A204.1 (cell line): ENCODE measurements at regions not wholly inside any gene's neighbourhood (a gene's known extent, or its start where the extent isn't known, plus 50 kb on each side); places are given as distances from the start of the nearest gene placed in this dataset.
"Not testable (repeated sequence)": the region's sequence is repeated elsewhere in the genome, so short reads cannot be mapped to it uniquely, and the experiment has no call there.

ENCODE experiments used
- FAIRE-seq: peaks from 2 replicates; lab custom pipeline; 2012; peaks lifted over from hg19 to GRCh38; lab: Jason Lieb, UNC

GRCh38 chr12:131214936-131215335, 261.2 kb downstream of the ADGRD1 start:
- FAIRE-seq = not testable (repeated sequence)

GRCh38 chr12:131216587-131216986, 262.9 kb downstream of the ADGRD1 start:
- FAIRE-seq = not testable (repeated sequence)

- no peak for FAIRE-seq
These were observed 263.4 kb downstream of the ADGRD1 start for GRCh38 chr12:131217024-131217586.

- FAIRE-seq = no peak
These were observed 264.6 kb downstream of the ADGRD1 start for GRCh38 chr12:131218026-131218922.

GRCh38 chr12:131218923-131219669, 265.4 kb downstream of the ADGRD1 start:
- FAIRE-seq = no peak

GRCh38 chr12:131219670-131220330, 266.1 kb downstream of the ADGRD1 start:
- FAIRE-seq = no peak

GRCh38 chr12:131220331-131220685, 266.6 kb downstream of the ADGRD1 start:
- no peak for FAIRE-seq

- FAIRE-seq = no peak
These were observed 267.6 kb downstream of the ADGRD1 start for GRCh38 chr12:131221061-131221956.

- FAIRE-seq = no peak
These were observed 268.2 kb downstream of the ADGRD1 start for GRCh38 chr12:131221957-131222328.

GRCh38 chr12:131222329-131223139, 268.8 kb downstream of the ADGRD1 start:
- FAIRE-seq = no peak

- FAIRE-seq = no peak
These were observed 269.6 kb downstream of the ADGRD1 start for GRCh38 chr12:131223171-131223761.

- no peak for FAIRE-seq
These were observed 270.1 kb downstream of the ADGRD1 start for GRCh38 chr12:131223791-131224225.

GRCh38 chr12:131224226-131225065, 270.7 kb downstream of the ADGRD1 start:
- FAIRE-seq = not testable (repeated sequence)

- FAIRE-seq = not testable (repeated sequence)
These were observed 271.3 kb downstream of the ADGRD1 start for GRCh38 chr12:131225066-131225380.

- FAIRE-seq = no peak
These were observed 272.9 kb downstream of the ADGRD1 start for GRCh38 chr12:131226345-131227265.

GRCh38 chr12:131227641-131228040, 273.9 kb downstream of the ADGRD1 start:
- FAIRE-seq = not testable (repeated sequence)

GRCh38 chr12:131229079-131229425, 275.3 kb downstream of the ADGRD1 start:
- FAIRE-seq = not testable (repeated sequence)
